ENCODE measurements at regions not wholly inside any gene's neighbourhood (a gene's known extent, or its start where the extent isn't known, plus 50 kb on each side); places are given as distances from the start of the nearest gene placed in this dataset.

- TF ChIP-seq CTCF (IDR thresholded peaks at IDR 0.05) (no peak), EZH2 (IDR thresholded peaks at IDR 0.05; ENCODE audit: borderline replicate concordance, insufficient read depth, low read depth, low read length, poor library complexity, severe bottlenecking) (no peak)
Measured at GRCh38 chr9:18114559-18115475, 359.1 kb upstream of the ADAMTSL1 start.

All from B cell (primary cell).